GM23338 (cell line): ENCODE measurements at regions not wholly inside any gene's neighbourhood (a gene's known extent, or its start where the extent isn't known, plus 50 kb on each side); places are given as distances from the start of the nearest gene placed in this dataset.

Experiments
- CREB1 ChIP-seq: fragments of 250-450 bp; sonication (Bioruptor Pico); IDR thresholded peaks from 2 replicates; pipeline ENCODE4 v1.5.0; 2020; ENCODE audit warnings: low read depth, mild to moderate bottlenecking, moderate library complexity
- CTCF ChIP-seq, 2 experiments: fragments of 200-600 bp in 1 of 2; sonication (generic) in 1 of 2; conservative IDR thresholded peaks; 2 replicates each; pipeline versions ENCODE4 v1.5.1 to v1.6.1; 2016 to 2017; ENCODE audit warnings: antibody characterized with exemption in 2 of 2, low read depth in 2 of 2, mild to moderate bottlenecking in 2 of 2, moderate library complexity in 1 of 2
- ETS1 ChIP-seq: IDR thresholded peaks from 2 replicates; pipeline ENCODE4 v1.6.1; 2016; ENCODE audit warnings: antibody characterized with exemption
- EZH2 ChIP-seq: fragments of 200-600 bp; sonication (generic); IDR thresholded peaks from one replicate; pipeline ENCODE4 v1.8.0; 2017; ENCODE audit warnings: antibody characterized with exemption, mild to moderate bottlenecking, low read depth; ENCODE audit not compliant: unreplicated experiment
- EZH2phosphoT487 ChIP-seq: fragments of 200-600 bp; sonication (generic); IDR thresholded peaks from one replicate; pipeline ENCODE4 v1.8.1; 2018; ENCODE audit warnings: antibody characterized with exemption; ENCODE audit not compliant: unreplicated experiment
- JUNB ChIP-seq: IDR thresholded peaks from one replicate; pipeline ENCODE4 v1.6.1; 2016; ENCODE audit warnings: antibody characterized with exemption; ENCODE audit not compliant: unreplicated experiment
- NANOG ChIP-seq: IDR thresholded peaks from 2 replicates; pipeline ENCODE4 v1.6.1; 2016; ENCODE audit warnings: antibody characterized with exemption, borderline replicate concordance
- POLR2AphosphoS5 ChIP-seq: IDR thresholded peaks from 2 replicates; pipeline ENCODE4 v1.6.1; 2016; ENCODE audit warnings: antibody characterized with exemption, low read depth
- REST ChIP-seq: IDR thresholded peaks from one replicate; pipeline ENCODE4 v1.6.1; 2018; ENCODE audit warnings: antibody characterized with exemption; ENCODE audit not compliant: unreplicated experiment
- STAT1 ChIP-seq: IDR thresholded peaks from one replicate; pipeline ENCODE4 v1.6.1; 2016; ENCODE audit warnings: antibody characterized with exemption; ENCODE audit not compliant: unreplicated experiment
- ZNF114 ChIP-seq: fragments of 250-450 bp; sonication (Bioruptor Pico); IDR thresholded peaks from 2 replicates; pipeline ENCODE4 v1.5.0; 2020; ENCODE audit warnings: mild to moderate bottlenecking, moderate library complexity
- ZNF331 ChIP-seq: fragments of 250-450 bp; sonication (Bioruptor Pico); IDR thresholded peaks from 2 replicates; pipeline ENCODE4 v1.5.0; 2020; ENCODE audit warnings: low read depth, mild to moderate bottlenecking, moderate library complexity
- ZNF462 ChIP-seq: fragments of 250-450 bp; sonication (Bioruptor Pico); IDR thresholded peaks from 2 replicates; pipeline ENCODE4 v1.5.0; 2020; ENCODE audit warnings: mild to moderate bottlenecking, moderate library complexity

- TF ChIP-seq CTCF (conservative IDR thresholded peaks at IDR 0.05; ENCODE audit: low read depth in 2 of 2) (no peak), POLR2AphosphoS5 (no peak), REST (no peak), EZH2phosphoT487 (no peak), CREB1 (CRISPR knock-in tag) (no peak), NANOG (no peak), EZH2 (no peak), JUNB (no peak), STAT1 (no peak), ETS1 (no peak), ZNF331 (no peak), ZNF462 (no peak), ZNF114 (no peak)
These were observed 115.6 kb downstream of the KLF13 start for GRCh38 chr15:31442226-31442625.
